BLaER1 (cell line): ENCODE measurements at regions not wholly inside any gene's neighbourhood (a gene's known extent, or its start where the extent isn't known, plus 50 kb on each side); places are given as distances from the start of the nearest gene placed in this dataset.

Experiments
- H3K27ac ChIP-seq: shearing (Covaris generic); formaldehyde crosslinking; 2 replicates; pipeline ENCODE4 v1.8.1; 2022
- H3K27me3 ChIP-seq: shearing (Covaris generic); formaldehyde crosslinking; 2 replicates; pipeline ENCODE4 v1.8.1; 2022
- H3K36me3 ChIP-seq: shearing (Covaris generic); formaldehyde crosslinking; 2 replicates; pipeline ENCODE4 v1.8.1; 2022
- H3K4me1 ChIP-seq: shearing (Covaris generic); formaldehyde crosslinking; 2 replicates; pipeline ENCODE4 v1.8.1; 2022
- H3K4me2 ChIP-seq: shearing (Covaris generic); formaldehyde crosslinking; 2 replicates; pipeline ENCODE4 v1.8.1; 2022
- H3K4me3 ChIP-seq: shearing (Covaris generic); formaldehyde crosslinking; 2 replicates; pipeline ENCODE4 v1.8.1; 2022
- H3K9ac ChIP-seq: shearing (Covaris generic); formaldehyde crosslinking; 2 replicates; pipeline ENCODE4 v1.8.1; 2022
- H3K9me3 ChIP-seq: shearing (Covaris generic); formaldehyde crosslinking; 2 replicates; pipeline ENCODE4 v1.8.1; 2022
- H4K20me1 ChIP-seq: shearing (Covaris generic); formaldehyde crosslinking; 2 replicates; pipeline ENCODE4 v1.8.1; 2022
- Cebpa-rat ChIP-seq: shearing (Covaris generic); IDR thresholded peaks from 2 replicates; pipeline ENCODE4 v1.8.1; 2022

DNA sequence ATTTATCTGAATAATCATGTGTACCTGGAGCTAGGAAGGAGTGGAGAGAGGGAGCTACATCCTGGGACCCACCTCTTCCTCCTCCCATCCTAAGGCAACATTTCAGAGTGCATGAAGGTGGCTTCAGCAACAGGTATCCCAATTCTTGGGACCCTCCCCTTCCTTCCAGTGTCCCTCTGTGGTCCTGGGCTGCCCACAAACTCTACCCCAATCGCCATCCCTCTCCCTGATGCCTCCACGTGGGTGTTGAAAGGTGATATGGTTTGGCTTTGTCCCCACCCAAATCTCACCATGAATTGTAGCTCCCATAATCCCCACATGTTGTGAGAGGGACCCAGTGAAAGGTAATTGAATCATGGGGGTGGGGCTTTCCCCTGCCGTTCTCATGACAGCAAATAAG, 121.4 kb downstream of the MED10 start:
- no peaks in the 10 kb centered on the region for H3K27me3 ChIP-seq
- H3K4me1 ChIP-seq, result no peaks in the 10 kb centered on the region; the same call in 1 of the 2 replicates
- TF ChIP-seq Cebpa-rat, result no peak
- no peaks in the 10 kb centered on the region for H3K36me3 ChIP-seq
- no peaks in the 10 kb centered on the region for H4K20me1 ChIP-seq
- H3K9ac ChIP-seq, result no peak overlapping the region
- H3K27ac ChIP-seq, result no peak overlapping the region
- no peaks in the 10 kb centered on the region for H3K9me3 ChIP-seq
- H3K4me3 ChIP-seq, result no peak overlapping the region
- H3K4me2 ChIP-seq, result no peak overlapping the region

DNA sequence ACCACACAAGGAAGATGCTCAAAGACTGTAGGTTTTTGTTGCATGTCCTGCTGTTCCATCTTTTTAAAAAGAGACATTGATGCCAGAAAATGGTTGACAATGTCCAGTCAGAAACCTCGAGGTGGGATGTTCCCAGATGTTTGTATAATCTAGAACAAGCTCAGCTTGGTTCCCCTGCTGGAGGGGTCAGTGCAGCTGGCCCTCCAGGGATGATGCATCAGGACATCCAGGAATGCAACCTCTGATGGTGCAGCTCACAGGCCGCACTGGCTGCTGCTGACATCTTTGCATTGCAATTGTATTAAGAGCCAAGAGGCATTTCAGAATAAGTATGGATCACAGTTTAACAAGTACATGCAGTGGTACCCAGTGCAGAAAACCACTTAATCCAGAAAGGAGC, 122.4 kb downstream of the MED10 start:
- TF ChIP-seq Cebpa-rat, result no peak
- H3K27me3 ChIP-seq, result no peaks in the 10 kb centered on the region
- H3K9ac ChIP-seq, result no peak overlapping the region
- H3K36me3 ChIP-seq, result no peaks in the 10 kb centered on the region
- H3K4me3 ChIP-seq, result no peak overlapping the region
- H3K27ac ChIP-seq, result no peak overlapping the region
- H4K20me1 ChIP-seq, result no peaks in the 10 kb centered on the region
- H3K4me2 ChIP-seq, result no peak overlapping the region
- no peaks in the 10 kb centered on the region; the same call in 1 of the 2 replicates for H3K4me1 ChIP-seq
- H3K9me3 ChIP-seq, result no peaks in the 10 kb centered on the region

DNA sequence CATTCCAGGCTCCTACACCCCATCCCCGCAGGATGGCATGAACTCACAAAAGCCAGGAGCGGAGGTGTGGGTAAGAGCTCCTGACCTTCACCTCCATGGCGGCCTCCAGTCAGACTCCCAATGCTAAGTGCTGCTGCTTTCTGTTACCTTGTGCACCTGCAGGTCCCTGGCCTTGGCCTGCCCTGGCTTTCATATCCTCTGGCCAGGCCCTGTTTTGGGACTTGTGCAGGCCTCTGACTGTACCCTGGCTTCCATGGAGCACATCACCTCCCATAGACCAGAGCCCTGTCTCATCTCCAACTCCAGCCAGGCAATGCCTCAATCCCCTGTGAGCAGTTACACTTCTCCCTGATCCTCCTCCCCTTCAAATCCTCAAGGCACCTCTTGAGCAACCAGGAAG, 124.5 kb downstream of the MED10 start:
- no peaks in the 10 kb centered on the region; the same call in 1 of the 2 replicates for H3K4me1 ChIP-seq
- no peaks in the 10 kb centered on the region for H3K9me3 ChIP-seq
- TF ChIP-seq Cebpa-rat, result no peak
- H3K4me3 ChIP-seq, result no peak overlapping the region
- no peaks in the 10 kb centered on the region for H3K36me3 ChIP-seq
- no peak overlapping the region for H3K9ac ChIP-seq
- H3K27ac ChIP-seq, result no peak overlapping the region
- no peaks in the 10 kb centered on the region for H4K20me1 ChIP-seq
- H3K4me2 ChIP-seq, result no peak overlapping the region
- H3K27me3 ChIP-seq, result no peaks in the 10 kb centered on the region

DNA sequence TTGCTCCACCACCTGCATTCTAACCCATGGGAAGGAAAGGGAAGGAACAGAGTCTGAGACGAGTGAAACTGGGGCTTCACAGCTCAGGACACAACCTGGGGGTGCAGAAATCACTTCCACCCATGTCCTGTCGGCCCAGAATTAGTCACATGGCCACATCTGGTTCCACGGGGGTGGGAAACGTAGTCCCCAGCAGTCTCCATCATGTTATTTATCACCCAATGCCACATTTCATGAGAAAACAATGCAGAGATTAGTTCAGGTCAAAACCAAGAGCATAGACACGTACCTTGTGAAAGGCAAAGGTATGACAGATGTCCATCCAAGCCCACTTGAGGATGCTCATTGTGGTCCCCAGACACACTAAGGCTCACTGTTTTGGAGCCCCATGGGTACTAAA, 125.1 kb downstream of the MED10 start:
- H3K27ac ChIP-seq, result no peak overlapping the region
- TF ChIP-seq Cebpa-rat, result no peak
- no peaks in the 10 kb centered on the region for H3K9me3 ChIP-seq
- H3K4me1 ChIP-seq, result no peaks in the 10 kb centered on the region
- no peaks in the 10 kb centered on the region for H3K36me3 ChIP-seq
- no peak overlapping the region for H3K4me2 ChIP-seq
- no peak overlapping the region for H3K4me3 ChIP-seq
- H3K27me3 ChIP-seq, result no peaks in the 10 kb centered on the region
- no peaks in the 10 kb centered on the region for H4K20me1 ChIP-seq
- no peak overlapping the region for H3K9ac ChIP-seq

DNA sequence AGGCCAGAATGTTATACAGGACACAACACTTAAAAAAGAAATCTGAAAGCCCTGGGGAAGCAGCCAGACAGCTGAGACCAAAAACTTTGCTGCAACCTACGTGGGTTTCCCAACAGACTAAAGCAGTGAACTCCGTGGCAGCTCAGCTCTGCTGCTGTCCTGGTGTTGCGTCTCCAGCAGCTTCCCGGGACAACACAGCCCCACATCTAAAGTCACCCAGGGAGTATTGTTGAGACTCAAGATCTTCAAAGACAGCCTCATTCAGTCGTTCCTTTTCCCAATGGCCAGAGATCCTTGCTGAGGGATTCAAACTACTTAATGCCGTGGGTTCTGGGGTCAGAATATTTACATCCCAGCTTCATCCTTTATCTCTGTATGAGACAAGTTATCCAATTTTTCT, 125.8 kb downstream of the MED10 start:
- TF ChIP-seq Cebpa-rat, result no peak
- Histone ChIP-seq H3K27ac (no peak overlapping the region), H3K4me3 (no peak overlapping the region), H4K20me1 (no peaks in the 10 kb centered on the region), H3K4me2 (no peak overlapping the region), H3K4me1 (no peaks in the 10 kb centered on the region), H3K27me3 (no peaks in the 10 kb centered on the region), H3K9ac (no peak overlapping the region), H3K9me3 (no peaks in the 10 kb centered on the region), H3K36me3 (no peaks in the 10 kb centered on the region)

DNA sequence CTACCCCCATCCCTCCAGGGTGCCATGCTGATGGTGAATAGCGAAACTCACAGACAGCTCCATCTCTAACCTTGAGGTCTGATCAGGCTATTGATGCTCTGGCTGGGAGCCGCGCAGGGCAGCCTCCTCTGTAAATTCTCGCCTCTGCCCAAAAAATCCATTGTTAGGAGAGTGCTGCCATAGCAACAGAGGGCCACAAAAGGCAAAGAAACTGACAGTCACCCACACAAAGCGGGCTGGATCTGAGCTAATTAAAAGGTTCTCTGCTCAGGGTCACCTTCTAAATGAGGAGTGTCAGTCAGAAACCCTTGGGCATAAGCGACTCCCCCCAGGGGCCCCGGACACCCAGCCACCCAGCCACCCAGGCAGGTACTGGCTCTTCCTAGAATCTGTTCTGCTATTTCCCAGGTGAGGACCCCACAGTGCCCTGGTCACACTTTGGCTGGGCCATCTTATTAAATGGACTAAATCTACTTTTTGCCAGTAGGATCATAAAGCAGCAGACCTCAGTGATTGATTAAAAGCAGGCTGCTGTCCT, 126.7 kb downstream of the MED10 start:
- no peaks in the 10 kb centered on the region for H3K36me3 ChIP-seq
- H3K27me3 ChIP-seq, result no peaks in the 10 kb centered on the region
- no peak overlapping the region for H3K4me2 ChIP-seq
- H3K9me3 ChIP-seq, result no peaks in the 10 kb centered on the region
- TF ChIP-seq Cebpa-rat, result no peak
- H3K4me3 ChIP-seq, result no peak overlapping the region
- H4K20me1 ChIP-seq, result no peaks in the 10 kb centered on the region
- H3K27ac ChIP-seq, result no peak overlapping the region
- H3K4me1 ChIP-seq, result no peaks in the 10 kb centered on the region
- H3K9ac ChIP-seq, result no peak overlapping the region

DNA sequence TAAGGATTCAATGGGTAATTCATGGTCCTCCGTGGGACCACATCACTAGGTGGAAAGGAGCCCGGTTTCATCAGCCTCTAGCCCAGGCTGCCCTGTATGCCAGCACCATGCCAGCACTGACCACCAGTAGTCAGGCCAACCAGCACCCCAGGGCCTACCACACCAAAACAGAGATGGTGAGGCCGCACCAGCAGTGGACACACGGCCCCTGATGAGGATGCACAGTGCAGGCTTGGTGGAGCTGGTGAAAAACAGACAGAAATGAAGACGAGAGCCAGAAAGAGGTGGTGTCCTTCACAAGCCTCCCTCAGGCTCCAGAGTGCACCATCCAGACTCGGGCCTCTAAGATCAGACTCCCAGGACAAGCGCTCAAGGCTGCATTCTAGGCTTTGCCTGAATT, 128.2 kb downstream of the MED10 start:
- Histone ChIP-seq H3K36me3 (no peaks in the 10 kb centered on the region), H4K20me1 (no peaks in the 10 kb centered on the region), H3K9ac (no peak overlapping the region), H3K4me2 (no peak overlapping the region), H3K27ac (no peak overlapping the region), H3K4me1 (no peaks in the 10 kb centered on the region), H3K9me3 (no peaks in the 10 kb centered on the region), H3K4me3 (no peak overlapping the region), H3K27me3 (no peaks in the 10 kb centered on the region)
- TF ChIP-seq Cebpa-rat, result no peak

DNA sequence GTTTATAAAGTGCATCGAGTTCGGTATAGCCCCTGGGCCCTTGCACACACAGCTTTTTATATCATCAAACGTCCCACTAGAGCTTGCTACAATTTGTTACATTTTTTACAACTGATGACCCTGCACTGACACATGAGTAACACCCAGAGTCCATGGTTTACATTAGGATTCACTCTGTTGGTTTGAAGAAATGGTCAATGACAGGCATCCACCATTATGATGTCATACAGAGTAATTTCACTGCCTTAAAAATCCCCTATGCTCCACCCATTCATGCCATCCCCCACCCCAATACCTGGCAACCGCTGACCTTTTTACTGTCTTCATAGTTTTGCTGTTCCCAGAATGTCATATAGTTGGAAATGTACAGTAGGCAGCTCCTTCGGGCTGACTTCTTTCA, 130.2 kb downstream of the MED10 start:
- no peaks in the 10 kb centered on the region for H4K20me1 ChIP-seq
- no peaks in the 10 kb centered on the region for H3K36me3 ChIP-seq

DNA sequence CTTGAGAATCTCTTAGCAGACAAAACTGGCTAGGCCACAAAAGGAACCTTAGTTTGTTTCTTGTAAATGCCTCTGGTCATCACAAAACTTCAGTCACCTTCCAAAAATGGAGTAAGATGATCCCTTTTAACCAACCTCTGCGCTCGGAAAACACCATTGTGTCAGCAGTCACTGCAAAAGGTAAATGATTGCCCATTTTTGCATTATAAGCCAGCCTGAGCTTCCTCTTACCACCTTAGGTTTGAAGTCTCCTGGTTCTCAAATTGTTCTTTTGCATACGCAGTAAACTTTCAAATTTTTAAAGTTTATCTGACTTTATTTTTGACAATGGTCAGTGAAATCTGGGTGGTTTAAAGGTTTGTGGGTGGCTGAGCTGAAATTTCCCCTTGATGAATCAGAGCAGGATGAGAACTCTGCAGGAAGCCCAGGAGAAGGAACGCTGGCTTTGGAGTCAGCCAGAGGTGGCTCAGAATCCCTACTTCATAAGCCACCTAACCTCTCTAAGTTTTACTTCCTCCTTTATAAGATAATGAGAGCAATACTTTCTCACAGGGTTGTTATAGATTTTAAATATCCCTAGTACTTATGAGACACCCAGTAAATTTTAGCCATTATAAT, 131.4 kb downstream of the MED10 start:
- no peak overlapping the region for H3K4me3 ChIP-seq
- no peaks in the 10 kb centered on the region for H3K4me1 ChIP-seq
- H3K36me3 ChIP-seq, result no peaks in the 10 kb centered on the region
- H3K4me2 ChIP-seq, result no peak overlapping the region
- no peak overlapping the region for H3K27ac ChIP-seq
- TF ChIP-seq Cebpa-rat, result no peak
- H3K9ac ChIP-seq, result no peak overlapping the region
- H4K20me1 ChIP-seq, result no peaks in the 10 kb centered on the region
- H3K9me3 ChIP-seq, result no peaks in the 10 kb centered on the region
- H3K27me3 ChIP-seq, result no peaks in the 10 kb centered on the region

More for the DNA sequence above, 130.2 kb downstream of the MED10 start:
- no peak overlapping the region for H3K27ac ChIP-seq
- H3K4me3 ChIP-seq, result no peak overlapping the region
- H3K4me2 ChIP-seq, result no peak overlapping the region
- TF ChIP-seq Cebpa-rat, result no peak
- H3K9ac ChIP-seq, result no peak overlapping the region
- no peaks in the 10 kb centered on the region for H3K27me3 ChIP-seq
- no peaks in the 10 kb centered on the region for H3K4me1 ChIP-seq
- no peaks in the 10 kb centered on the region for H3K9me3 ChIP-seq

DNA sequence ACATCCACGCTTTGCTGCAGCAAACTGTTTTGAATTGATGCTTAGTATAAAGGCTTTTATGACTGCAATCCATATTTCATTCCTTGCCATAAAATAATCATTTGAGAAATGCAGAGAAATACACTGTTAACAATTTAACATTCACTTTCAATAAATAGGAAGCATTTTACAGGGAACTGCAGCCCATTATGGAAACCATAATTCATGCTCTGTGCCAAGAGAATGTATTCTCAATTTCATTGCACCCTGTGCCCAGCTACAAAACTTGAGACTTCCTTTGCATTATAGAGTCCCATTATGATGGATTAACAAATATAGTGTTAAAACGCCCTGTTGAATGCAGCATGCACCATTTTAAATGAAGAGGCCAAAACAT, 134.0 kb downstream of the MED10 start:
- H3K36me3 ChIP-seq, result no peaks in the 10 kb centered on the region
- H4K20me1 ChIP-seq, result no peaks in the 10 kb centered on the region
- no peak overlapping the region for H3K4me3 ChIP-seq
- no peaks in the 10 kb centered on the region; the same call in 1 of the 2 replicates for H3K9me3 ChIP-seq
- TF ChIP-seq Cebpa-rat, result no peak
- no peak overlapping the region for H3K4me2 ChIP-seq
- no peaks in the 10 kb centered on the region for H3K4me1 ChIP-seq
- no peak overlapping the region for H3K27ac ChIP-seq
- no peaks in the 10 kb centered on the region for H3K27me3 ChIP-seq
- H3K9ac ChIP-seq, result no peak overlapping the region
